NCI-H187 treated with DMSO at 0.1 percent for 48 hours (cell line): ENCODE measurements at regions not wholly inside any gene's neighbourhood (a gene's known extent, or its start where the extent isn't known, plus 50 kb on each side); places are given as distances from the start of the nearest gene placed in this dataset.
"Not testable (repeated sequence)": the region's sequence is repeated elsewhere in the genome, so short reads cannot be mapped to it uniquely, and the experiment has no call there.

Source experiments
- DNase-seq: peaks from one replicate; lab custom pipeline; 2025; lab: John Stamatoyannopoulos, UW

GRCh38 chr6:156449569-156449968 is 327.6 kb upstream of the ARID1B start:
- no peak for DNase-seq

DNA sequence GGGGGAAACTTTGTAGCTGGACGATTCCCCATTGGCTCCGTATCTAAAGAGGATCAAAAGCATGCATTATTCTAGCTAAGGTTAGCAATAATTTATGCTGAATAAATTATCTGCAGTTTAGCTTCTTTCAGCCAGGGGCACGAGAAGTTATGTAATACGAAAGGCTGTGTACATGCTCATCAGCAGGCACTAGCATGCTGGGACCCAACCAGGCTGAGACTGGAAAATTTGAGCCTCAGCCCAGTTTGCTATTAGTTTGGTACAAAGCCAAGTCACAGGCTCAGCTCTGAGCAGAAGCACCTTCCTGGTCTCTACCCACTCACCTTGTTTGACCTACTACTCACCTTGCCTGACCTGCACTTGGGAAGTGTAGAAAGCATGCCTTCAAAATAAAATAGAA is 328.1 kb upstream of the ARID1B start:
- DNase-seq, result no peak

GRCh38 chr6:156448579-156448978 is 328.6 kb upstream of the ARID1B start:
- DNase-seq, result no peak

GRCh38 chr6:156440688-156441087 is 336.5 kb upstream of the ARID1B start:
- DNase-seq, result no peak

DNA sequence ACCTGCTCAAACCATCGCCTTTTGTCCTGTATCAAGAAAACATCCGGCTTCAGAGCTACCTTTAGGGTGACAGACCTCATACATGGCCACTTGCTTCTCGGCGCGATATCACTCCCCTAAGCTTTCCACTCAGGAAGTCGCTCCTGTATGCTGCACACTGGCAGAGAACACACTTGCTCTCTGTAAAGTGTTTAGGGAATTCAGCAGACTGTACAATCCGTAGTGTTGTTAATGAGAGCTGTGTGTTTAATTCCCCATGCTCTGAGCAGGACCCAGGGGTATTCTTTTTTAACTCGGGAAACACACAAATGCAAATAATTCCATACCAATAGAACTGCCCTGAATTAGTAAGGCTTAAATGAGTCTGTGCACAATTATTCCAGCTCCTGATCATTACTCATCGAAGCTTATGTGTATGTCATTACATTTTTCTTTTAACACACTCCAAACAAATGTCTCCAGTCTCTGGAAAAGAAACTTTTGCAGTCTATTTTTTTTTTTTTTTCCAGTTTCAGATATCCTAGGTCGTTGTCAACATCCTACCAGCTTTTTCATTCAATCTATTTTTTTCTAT is 338.7 kb upstream of the ARID1B start:
- DNase-seq, result no peak

- peak; percentile 11 for DNase-seq
These were observed 339.9 kb upstream of the ARID1B start for GRCh38 chr6:156437121-156437879.

DNA sequence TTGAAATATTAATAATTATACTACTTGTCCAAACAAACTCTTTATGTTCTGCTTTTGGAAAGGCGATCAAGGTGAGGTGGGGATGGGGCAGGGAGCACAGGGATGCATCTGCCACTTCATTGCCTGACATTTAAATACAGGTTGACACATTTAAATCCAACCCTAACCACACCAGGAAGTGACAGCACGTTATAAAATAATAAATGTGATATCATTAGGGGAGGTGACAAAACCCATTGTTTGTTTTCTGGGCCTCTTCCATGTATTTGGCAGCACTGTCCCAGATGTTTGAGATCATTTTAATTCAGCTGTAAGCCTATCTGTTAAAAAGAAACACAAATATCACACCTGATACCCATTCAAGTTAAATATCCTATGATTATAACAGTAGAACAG is 342.4 kb upstream of the ARID1B start:
- no peak for DNase-seq

DNA sequence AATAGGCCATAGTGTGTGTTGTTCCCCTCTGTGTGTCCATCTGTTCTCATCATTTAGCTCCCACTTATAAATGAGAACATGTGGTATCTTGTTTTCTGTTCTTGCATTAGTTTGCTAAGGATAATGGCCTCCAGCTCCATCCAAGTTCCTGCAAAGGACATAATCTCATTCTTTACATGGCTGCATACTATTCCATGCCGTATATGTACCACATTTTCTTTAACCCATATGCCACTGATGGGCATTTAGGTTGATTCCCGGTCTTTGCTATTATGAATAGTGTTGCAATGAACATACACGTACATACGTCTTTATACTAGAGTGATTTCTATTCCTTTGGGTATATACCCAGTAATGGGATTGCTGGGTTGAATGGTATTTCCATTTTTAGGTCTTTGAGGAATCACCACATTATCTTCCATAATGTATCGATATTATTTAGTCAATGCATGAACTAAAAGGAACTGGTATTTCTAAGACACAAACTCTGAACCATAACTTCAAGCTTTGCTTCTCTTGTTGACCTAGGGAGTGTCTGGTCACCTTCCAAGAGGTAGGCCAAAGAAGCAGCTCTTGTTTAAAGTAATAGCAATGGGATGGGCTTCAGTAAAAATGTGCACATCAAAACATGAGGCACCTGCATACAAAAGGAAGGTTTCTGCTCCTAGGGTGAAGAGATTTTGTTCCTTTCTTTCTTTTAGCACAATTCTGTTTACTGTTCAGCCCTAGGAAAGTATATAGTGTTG is 343.0 kb upstream of the ARID1B start:
- DNase-seq, result no peak

- DNase-seq, result no peak
These were observed 344.6 kb upstream of the ARID1B start for GRCh38 chr6:156432543-156432942.

- no peak for DNase-seq
These were observed 346.8 kb upstream of the ARID1B start for GRCh38 chr6:156430386-156430785.

GRCh38 chr6:156427345-156427744 is 349.8 kb upstream of the ARID1B start:
- DNase-seq, result no peak

- DNase-seq, result no peak
These were observed 351.7 kb upstream of the ARID1B start for GRCh38 chr6:156425359-156426020.

GRCh38 chr6:156423829-156424228 is 353.3 kb upstream of the ARID1B start:
- DNase-seq, result no peak

DNA sequence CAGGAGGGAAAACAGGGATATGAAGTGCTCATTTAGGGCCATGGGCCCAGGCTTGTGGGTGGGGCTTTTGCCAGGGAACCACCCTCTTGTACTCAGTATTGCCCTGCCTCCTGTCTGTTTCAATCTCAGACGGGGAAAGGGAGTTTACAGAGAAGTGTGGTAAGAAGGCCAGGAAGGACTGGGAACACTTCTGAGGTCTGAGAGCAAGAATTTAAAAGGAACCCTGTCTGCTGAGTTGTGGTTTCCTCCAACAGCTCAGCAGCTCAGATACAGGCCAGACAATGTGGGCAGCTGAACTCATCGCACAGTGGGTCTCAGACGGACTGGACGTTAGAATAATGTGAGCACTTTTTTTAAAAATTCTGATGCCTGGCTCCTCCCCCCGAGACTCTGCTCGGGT is 354.1 kb upstream of the ARID1B start:
- DNase-seq, result no peak

DNA sequence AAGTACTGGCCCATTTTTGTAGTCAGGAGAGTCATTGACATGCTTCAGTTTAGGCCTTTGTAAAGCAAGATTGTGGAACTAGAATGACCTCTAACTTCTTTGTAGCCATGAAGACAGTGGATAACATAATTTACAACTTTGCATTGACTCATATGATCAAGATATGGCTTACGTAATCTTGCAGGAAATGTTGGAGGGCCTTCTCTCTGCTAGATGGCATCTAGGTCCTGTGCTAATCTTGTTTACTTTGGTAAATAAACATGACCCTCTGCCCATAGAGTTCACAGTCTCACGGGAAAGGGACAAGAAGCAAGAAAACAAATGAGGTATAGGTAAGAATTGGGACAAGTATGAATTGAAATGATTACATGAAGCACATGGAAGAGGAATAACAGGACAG is 355.2 kb upstream of the ARID1B start:
- DNase-seq, result no peak

DNA sequence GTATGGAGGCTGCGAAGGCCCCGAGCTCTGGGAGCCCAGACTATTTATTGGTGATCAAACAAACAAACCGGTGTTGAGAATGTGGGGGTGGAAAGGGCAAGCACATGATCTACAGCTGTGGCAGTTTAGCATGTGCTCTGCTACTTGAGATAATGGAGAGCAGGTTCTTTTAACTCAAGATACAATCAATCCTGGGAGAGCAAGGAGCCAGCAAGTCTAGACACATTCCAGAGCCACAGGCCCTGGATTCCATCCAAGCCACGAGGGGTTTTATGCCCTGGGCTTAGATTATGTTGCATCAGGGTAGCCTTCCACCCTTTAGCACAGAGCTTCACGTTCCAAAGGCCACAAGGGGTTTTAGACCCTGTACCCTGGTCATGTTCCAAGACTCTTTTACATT is 355.9 kb upstream of the ARID1B start:
- not testable (repeated sequence) for DNase-seq

GRCh38 chr6:156420172-156420993 is 356.8 kb upstream of the ARID1B start:
- DNase-seq, result no peak

DNA sequence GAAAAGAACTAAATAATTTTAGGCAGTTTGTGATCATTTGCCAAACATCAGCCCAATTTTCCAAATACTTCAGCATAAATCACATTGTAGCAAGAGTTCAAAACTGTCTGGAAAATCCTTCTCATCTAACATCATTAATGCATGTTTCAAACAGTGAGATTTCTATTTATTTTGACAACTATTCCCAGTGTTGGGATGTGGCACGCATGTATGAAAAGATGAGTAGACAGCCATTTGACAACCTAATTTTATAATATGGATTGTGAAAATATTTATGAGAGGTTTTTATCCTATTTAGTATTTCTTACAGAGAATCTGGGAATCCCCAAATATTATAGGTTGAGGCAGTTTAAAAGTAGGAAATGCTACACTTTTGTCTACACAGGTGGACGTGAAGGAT is 357.6 kb upstream of the ARID1B start:
- DNase-seq, result no peak

GRCh38 chr6:156418253-156418652 is 358.9 kb upstream of the ARID1B start:
- DNase-seq, result no peak

DNA sequence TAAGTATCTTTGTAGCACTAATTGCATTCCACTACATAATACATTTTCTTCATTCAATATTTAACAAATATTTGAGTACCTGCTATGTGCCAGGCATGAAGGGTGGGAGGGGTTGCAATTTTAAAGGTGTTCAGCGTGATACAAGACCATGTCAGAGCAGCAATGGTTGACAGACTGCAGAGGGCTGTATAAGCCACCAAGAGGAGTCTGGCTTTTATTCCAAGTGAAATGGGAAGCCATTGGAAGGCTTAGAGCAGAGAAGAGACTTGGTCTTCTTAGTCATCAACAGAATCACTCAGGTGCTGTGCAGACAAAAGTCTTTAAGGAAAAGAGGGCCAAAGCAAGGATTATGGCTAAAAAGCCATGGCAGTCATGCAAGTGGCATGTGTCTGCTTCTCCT is 360.8 kb upstream of the ARID1B start:
- DNase-seq, result no peak

DNA sequence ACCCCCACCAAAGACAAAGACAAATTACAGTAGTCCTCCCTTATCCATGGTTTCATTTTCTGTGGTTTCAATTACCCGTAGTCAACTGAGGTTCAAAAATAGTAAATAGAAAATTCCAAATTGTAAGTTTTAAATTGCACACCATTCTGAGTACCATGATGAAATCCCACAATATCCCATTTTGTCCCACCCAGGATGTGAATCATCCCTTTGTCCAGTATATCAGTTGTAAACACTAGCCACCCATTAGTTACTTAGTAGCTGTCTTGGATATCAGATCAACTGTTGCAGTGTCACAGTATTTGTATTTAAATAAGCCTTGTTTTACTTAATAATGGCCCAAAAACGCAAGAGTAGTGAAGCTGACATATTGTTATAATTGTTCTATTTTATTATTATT is 364.0 kb upstream of the ARID1B start:
- no peak for DNase-seq

DNA sequence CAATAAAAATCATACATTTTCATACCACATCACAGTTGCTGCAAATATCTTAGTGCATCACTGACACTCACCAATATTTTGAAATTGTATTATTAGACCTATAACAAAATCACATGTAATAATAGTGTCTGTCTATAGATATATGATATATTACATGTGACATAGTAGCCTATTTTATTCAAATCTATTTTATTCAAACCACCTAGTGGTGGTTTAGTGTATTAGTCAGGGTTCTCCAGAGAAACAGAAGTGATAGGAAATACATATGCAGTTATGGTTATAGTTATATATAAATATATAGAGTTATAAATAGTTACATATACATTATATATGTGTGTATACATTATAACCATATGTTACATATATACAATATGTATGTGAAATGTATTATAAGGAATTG is 366.5 kb upstream of the ARID1B start:
- no peak for DNase-seq
